HG03469 (cell line): ENCODE measurements at regions not wholly inside any gene's neighbourhood (a gene's known extent, or its start where the extent isn't known, plus 50 kb on each side); places are given as distances from the start of the nearest gene placed in this dataset.

ENCODE experiments used
- ATAC-seq: cut with Tn5 transposase; IDR thresholded peaks from one replicate; pipeline ENCODE4 v1.9.1; 2021; ENCODE audit warnings: mild to moderate bottlenecking, moderate library complexity, moderate number of reproducible peaks; ENCODE audit not compliant: unreplicated experiment

- no peak for ATAC-seq
These were observed 121.7 kb upstream of the TPM1 start for GRCh38 chr15:62920682-62921502.

- no peak for ATAC-seq
These were observed 120.0 kb upstream of the TPM1 start for GRCh38 chr15:62922514-62922913.

GRCh38 chr15:62925875-62926274 is 116.7 kb upstream of the TPM1 start:
- ATAC-seq, result no peak

GRCh38 chr15:62927196-62927595 is 115.4 kb upstream of the TPM1 start:
- no peak for ATAC-seq

GRCh38 chr15:62927836-62928235 is 114.7 kb upstream of the TPM1 start:
- ATAC-seq, result no peak

GRCh38 chr15:62928242-62928999 is 114.1 kb upstream of the TPM1 start:
- no peak for ATAC-seq

- ATAC-seq, result no peak
These were observed 113.6 kb upstream of the TPM1 start for GRCh38 chr15:62929000-62929357.

GRCh38 chr15:62931650-62932049 is 110.9 kb upstream of the TPM1 start:
- ATAC-seq, result no peak

- ATAC-seq, result no peak
These were observed 110.1 kb upstream of the TPM1 start for GRCh38 chr15:62932436-62932835.

- ATAC-seq, result no peak
These were observed 109.2 kb upstream of the TPM1 start for GRCh38 chr15:62933386-62933785.

GRCh38 chr15:62934236-62934971 is 108.1 kb upstream of the TPM1 start:
- no peak for ATAC-seq

- ATAC-seq, result no peak
These were observed 107.1 kb upstream of the TPM1 start for GRCh38 chr15:62935300-62936081.

- no peak for ATAC-seq
These were observed 103.7 kb upstream of the TPM1 start for GRCh38 chr15:62938825-62939224.

GRCh38 chr15:62940093-62940754 is 102.3 kb upstream of the TPM1 start:
- ATAC-seq, result no peak

GRCh38 chr15:62940755-62941361 is 101.7 kb upstream of the TPM1 start:
- no peak for ATAC-seq

GRCh38 chr15:62941699-62942098 is 100.8 kb upstream of the TPM1 start:
- no peak for ATAC-seq

GRCh38 chr15:62942428-62942827 is 100.1 kb upstream of the TPM1 start:
- no peak for ATAC-seq

GRCh38 chr15:62945063-62945462 is 97.5 kb upstream of the TPM1 start:
- ATAC-seq, result no peak

GRCh38 chr15:62945760-62946159 is 96.8 kb upstream of the TPM1 start:
- no peak for ATAC-seq

- no peak for ATAC-seq
These were observed 95.6 kb upstream of the TPM1 start for GRCh38 chr15:62946940-62947339.
